ENCODE measurements at regions not wholly inside any gene's neighbourhood (a gene's known extent, or its start where the extent isn't known, plus 50 kb on each side); places are given as distances from the start of the nearest gene placed in this dataset.
"Not testable (repeated sequence)": the region's sequence is repeated elsewhere in the genome, so short reads cannot be mapped to it uniquely, and the experiment has no call there.

- Histone ChIP-seq H3K9me3 (no peaks in the 10 kb centered on the region; the same call in none of the 2 replicates), H3K36me3 (ENCODE audit: control insufficient read depth, insufficient read depth, low read length) (no peaks in the 10 kb centered on the region), H3K4me1 (no peaks in the 10 kb centered on the region), H3K27me3 (replicated peaks; ENCODE audit: control insufficient read depth, insufficient read depth, low read length) (no peaks in the 10 kb centered on the region), H3K4me3 (ENCODE audit: low read depth, low read length) (no peak overlapping the region)
- ChIA-PET CTCF (no interaction called here), POLR2A (no interaction called here)
- no peaks in the 10 kb centered on the region for H3K9me3 Mint-ChIP-seq (ENCODE audit: unreplicated experiment)
- no peak overlapping the region for H3K4me3 Mint-ChIP-seq (ENCODE audit: unreplicated experiment)
- H3K27me3 Mint-ChIP-seq (ENCODE audit: insufficient read depth, unreplicated experiment), result no peaks in the 10 kb centered on the region
- DNase-seq, result no peak
- no TSS peak for BruUV-seq (replicated peaks)
- no peak overlapping the region for H3K27ac Mint-ChIP-seq (ENCODE audit: unreplicated experiment)
- intact Hi-C loops (cut with micrococcal nuclease; ENCODE audit: unreplicated experiment), result no loop called here
- no peak for TF ChIP-seq CTCF (IDR thresholded peaks at IDR 0.05; ENCODE audit: insufficient read depth in 1 of 2, low read depth in 1 of 2, low read length in 1 of 2, severe bottlenecking in 1 of 2, unreplicated experiment in 1 of 2)
- no peaks in the 10 kb centered on the region for H3K36me3 Mint-ChIP-seq (ENCODE audit: insufficient read depth, unreplicated experiment)
- H3K4me1 Mint-ChIP-seq (ENCODE audit: low read depth, unreplicated experiment), result no peaks in the 10 kb centered on the region
Observed at GRCh38 chr5:50343715-50344114, 97.4 kb downstream of the EMB start.

GRCh38 chr5:50340757-50341156, 100.3 kb downstream of the EMB start:
- Histone ChIP-seq H3K4me3 (ENCODE audit: low read depth, low read length) (no peak overlapping the region), H3K27me3 (replicated peaks; ENCODE audit: control insufficient read depth, insufficient read depth, low read length) (no peaks in the 10 kb centered on the region), H3K36me3 (ENCODE audit: control insufficient read depth, insufficient read depth, low read length) (no peaks in the 10 kb centered on the region), H3K4me1 (no peaks in the 10 kb centered on the region), H3K9me3 (no peaks in the 10 kb centered on the region; the same call in 1 of the 2 replicates)
- POLR2A ChIA-PET, result no interaction called here
- no TSS peak for BruUV-seq (replicated peaks)
- CTCF ChIA-PET, result no interaction called here
- DNase-seq, result no peak
- Mint-ChIP-seq H3K4me1 (ENCODE audit: low read depth, unreplicated experiment) (no peaks in the 10 kb centered on the region), H3K27me3 (ENCODE audit: insufficient read depth, unreplicated experiment) (no peaks in the 10 kb centered on the region), H3K27ac (ENCODE audit: unreplicated experiment) (no peak overlapping the region), H3K36me3 (ENCODE audit: insufficient read depth, unreplicated experiment) (no peaks in the 10 kb centered on the region), H3K4me3 (ENCODE audit: unreplicated experiment) (no peak overlapping the region), H3K9me3 (ENCODE audit: unreplicated experiment) (no peaks in the 10 kb centered on the region)
- intact Hi-C loops (cut with micrococcal nuclease; ENCODE audit: unreplicated experiment), result no loop called here
- no peak for TF ChIP-seq CTCF (IDR thresholded peaks at IDR 0.05; ENCODE audit: insufficient read depth in 1 of 2, low read depth in 1 of 2, low read length in 1 of 2, severe bottlenecking in 1 of 2, unreplicated experiment in 1 of 2)

GRCh38 chr5:50330633-50331032, 110.5 kb downstream of the EMB start:
- H3K4me1 Mint-ChIP-seq (ENCODE audit: low read depth, unreplicated experiment); H3K4me3 ChIP-seq (ENCODE audit: low read depth, low read length); BruUV-seq (replicated peaks); intact Hi-C loops (cut with micrococcal nuclease; ENCODE audit: unreplicated experiment); H3K4me3 Mint-ChIP-seq (ENCODE audit: unreplicated experiment); H3K36me3 Mint-ChIP-seq (ENCODE audit: insufficient read depth, unreplicated experiment); H3K36me3 ChIP-seq (ENCODE audit: control insufficient read depth, insufficient read depth, low read length); DNase-seq; H3K4me1 ChIP-seq; POLR2A ChIA-PET; H3K27ac Mint-ChIP-seq (ENCODE audit: unreplicated experiment); H3K27me3 ChIP-seq (replicated peaks; ENCODE audit: control insufficient read depth, insufficient read depth, low read length); H3K9me3 ChIP-seq; H3K27me3 Mint-ChIP-seq (ENCODE audit: insufficient read depth, unreplicated experiment); CTCF ChIA-PET: not testable (repeated sequence)
- peaks cover 22% of the 10 kb centered on the region for H3K9me3 Mint-ChIP-seq (ENCODE audit: unreplicated experiment)

- Mint-ChIP-seq H3K9me3 (ENCODE audit: unreplicated experiment) (peaks cover 22% of the 10 kb centered on the region), H3K27ac (ENCODE audit: unreplicated experiment) (no peak overlapping the region), H3K36me3 (ENCODE audit: insufficient read depth, unreplicated experiment) (no peaks in the 10 kb centered on the region), H3K4me3 (ENCODE audit: unreplicated experiment) (no peak overlapping the region), H3K4me1 (ENCODE audit: low read depth, unreplicated experiment) (no peaks in the 10 kb centered on the region), H3K27me3 (ENCODE audit: insufficient read depth, unreplicated experiment) (no peaks in the 10 kb centered on the region)
- no peaks in the 10 kb centered on the region for H3K27me3 ChIP-seq (replicated peaks; ENCODE audit: control insufficient read depth, insufficient read depth, low read length)
- no TSS peak for BruUV-seq (replicated peaks)
- TF ChIP-seq CTCF (IDR thresholded peaks at IDR 0.05; ENCODE audit: insufficient read depth in 1 of 2, low read depth in 1 of 2, low read length in 1 of 2, severe bottlenecking in 1 of 2, unreplicated experiment in 1 of 2), result no peak
- intact Hi-C loops (cut with micrococcal nuclease; ENCODE audit: unreplicated experiment), result no loop called here
- no peaks in the 10 kb centered on the region for H3K4me1 ChIP-seq
- H3K4me3 ChIP-seq (ENCODE audit: low read depth, low read length), result no peak overlapping the region
- H3K9me3 ChIP-seq, result no peaks in the 10 kb centered on the region
- CTCF ChIA-PET, result no interaction called here
- H3K36me3 ChIP-seq (ENCODE audit: control insufficient read depth, insufficient read depth, low read length), result no peaks in the 10 kb centered on the region
- DNase-seq, result no peak
- POLR2A ChIA-PET, result no interaction called here
Observed at GRCh38 chr5:50328193-50328729, 112.8 kb downstream of the EMB start.

Data from Caco-2 (cell line).